Retina (tissue), 1 donor: ENCODE measurements at regions not wholly inside any gene's neighbourhood (a gene's known extent, or its start where the extent isn't known, plus 50 kb on each side); places are given as distances from the start of the nearest gene placed in this dataset.

Experiments used
- DNase-seq: peaks from one replicate; pipeline ENCODE4 v3.0.0-alpha.2; 2016

GRCh38 chr15:95095250-95095649 lies 863.9 kb downstream of the MCTP2 start:
- DNase-seq, result no peak

GRCh38 chr15:95096651-95097050 lies 865.3 kb downstream of the MCTP2 start:
- no peak for DNase-seq

DNA sequence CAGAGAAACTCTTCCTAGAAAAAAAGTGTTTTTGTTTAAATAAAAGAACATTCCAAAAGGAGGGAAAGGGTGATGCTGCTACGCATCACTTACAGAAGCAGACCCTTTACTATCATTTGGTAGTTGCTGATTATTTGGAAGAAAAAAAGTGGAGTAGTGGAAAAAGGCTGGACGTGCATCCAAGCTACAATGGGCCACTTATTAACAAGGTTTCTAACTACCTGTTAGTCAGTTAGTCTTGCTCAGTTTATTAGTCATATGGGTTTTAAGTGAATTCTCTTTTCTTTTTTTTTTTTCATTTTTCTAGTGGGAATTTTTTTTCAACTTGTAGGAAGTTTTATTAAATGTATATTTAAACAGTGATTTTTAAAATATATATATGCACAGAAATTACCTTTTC lies 866.0 kb downstream of the MCTP2 start:
- no peak for DNase-seq

DNA sequence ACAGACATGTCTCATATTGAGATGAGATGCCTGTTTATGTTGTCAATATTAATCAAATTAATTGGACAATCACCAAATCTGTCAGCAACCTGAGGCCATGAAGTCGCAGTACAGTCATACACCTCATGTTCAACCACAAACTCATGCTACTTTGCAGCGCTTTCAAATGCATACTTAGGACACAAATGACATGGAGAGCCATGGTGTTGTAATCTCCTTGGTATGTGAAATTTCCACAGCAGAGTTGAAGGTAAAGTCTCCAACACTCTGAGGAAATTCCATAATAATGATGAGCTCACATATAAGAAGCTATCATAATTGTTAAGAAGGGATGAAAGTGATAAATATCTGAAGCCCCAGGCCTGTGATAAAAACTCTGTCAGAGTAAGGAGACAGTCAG lies 873.9 kb downstream of the MCTP2 start:
- DNase-seq, result no peak

DNA sequence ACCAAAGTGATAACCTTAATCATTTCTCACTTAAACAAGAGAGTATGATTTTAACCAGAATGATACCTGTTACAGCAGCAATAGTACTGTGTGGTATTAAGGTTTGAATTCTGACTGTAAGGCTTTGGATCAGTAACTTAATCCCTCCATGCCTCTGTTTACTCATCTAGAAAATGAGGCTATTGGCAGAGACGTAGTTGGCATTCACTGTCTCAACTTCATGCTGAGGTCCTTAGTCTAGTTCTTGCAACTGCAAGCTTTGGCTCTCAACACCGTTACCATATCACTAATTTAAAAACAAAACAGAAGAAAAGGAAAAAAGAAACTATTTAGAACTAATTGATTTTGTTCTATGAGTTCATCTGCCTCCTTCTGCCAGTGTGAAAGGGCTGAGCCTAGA lies 875.4 kb downstream of the MCTP2 start:
- DNase-seq, result no peak

- DNase-seq, result no peak
These were observed 877.3 kb downstream of the MCTP2 start for GRCh38 chr15:95108673-95109072.

DNA sequence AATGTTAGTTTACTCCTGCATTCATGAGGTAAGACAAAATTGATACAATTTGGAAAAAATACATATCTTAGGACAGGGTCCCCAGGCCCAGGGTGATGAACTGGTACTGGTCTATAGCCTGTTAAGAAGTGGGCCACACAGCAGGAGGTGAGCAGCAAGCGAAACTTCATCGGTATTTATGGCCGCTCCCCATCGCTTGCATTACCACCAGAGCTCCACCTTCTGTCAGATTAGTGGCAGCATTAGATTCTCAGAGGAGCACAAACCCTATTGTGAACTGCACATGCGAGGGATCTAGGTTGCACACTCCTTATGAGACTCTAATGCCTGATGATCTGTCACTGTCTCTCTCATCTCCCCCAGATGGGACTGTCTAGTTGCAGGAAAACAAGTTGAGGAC lies 880.6 kb downstream of the MCTP2 start:
- DNase-seq, result no peak

GRCh38 chr15:95113041-95113440 lies 881.7 kb downstream of the MCTP2 start:
- no peak for DNase-seq

DNA sequence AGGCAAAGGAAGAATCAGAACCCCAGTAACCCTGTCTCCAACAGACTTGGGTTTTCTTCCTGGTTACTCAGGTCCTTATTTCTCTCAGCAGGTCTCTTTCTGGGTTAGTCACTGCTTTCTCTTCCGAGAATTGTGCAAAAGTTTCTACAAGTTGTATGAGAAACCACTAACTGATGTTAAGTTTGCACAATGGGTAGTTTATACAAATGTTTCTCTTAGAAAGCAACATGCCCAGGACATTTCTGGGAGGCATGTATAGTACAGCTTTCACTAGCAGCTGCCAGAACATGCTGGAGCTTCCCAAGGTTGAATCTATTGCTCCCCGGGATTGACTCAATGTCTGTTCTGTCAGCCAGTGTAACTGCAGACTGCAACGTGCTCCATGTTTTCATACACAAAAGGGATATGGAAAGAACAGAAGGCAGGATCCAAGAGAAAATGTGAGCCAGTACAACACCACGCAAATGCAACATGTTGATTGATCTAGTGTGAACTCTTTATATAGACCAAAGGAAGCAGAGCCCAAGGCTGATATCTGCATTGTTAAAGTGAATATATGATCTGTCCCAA lies 887.8 kb downstream of the MCTP2 start:
- DNase-seq, result no peak

DNA sequence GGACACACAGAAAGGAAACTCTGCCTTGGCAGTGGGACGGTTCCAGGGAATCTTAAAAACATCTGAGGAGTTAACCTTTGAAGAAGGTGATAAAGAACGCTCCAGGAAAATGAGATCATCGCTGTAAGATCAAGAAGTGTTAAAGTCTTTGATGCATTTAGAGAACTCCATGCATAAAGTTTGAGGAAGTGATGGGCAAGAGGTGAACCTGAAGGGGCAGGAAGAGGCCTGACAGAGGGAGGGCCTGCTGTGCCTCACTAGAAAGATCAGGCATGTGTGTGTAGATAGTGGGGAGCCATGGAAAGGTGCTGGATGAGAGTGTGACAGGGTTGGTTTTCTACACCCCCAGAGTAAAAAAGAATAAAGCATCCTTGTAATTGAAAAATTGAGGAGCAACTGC lies 889.2 kb downstream of the MCTP2 start:
- no peak for DNase-seq

DNA sequence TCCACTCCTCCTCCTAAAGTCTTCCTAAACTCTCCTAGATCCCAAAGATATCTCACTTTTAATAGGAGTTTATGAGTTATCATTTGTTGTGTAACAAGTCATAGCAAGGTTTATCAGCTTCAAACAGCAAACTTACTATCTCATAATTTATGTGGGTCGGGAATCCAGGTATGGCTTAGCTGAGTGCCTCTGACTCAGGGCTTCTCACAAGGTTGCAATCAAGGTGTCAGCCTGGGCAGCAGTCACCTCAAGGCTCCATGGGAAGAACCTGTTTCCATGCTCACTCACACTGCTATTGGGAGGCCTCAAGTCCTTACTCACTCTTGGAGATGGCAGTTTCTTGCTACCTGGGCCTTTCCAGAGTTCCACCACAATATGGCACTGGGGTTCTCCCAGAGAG lies 889.8 kb downstream of the MCTP2 start:
- no peak for DNase-seq

DNA sequence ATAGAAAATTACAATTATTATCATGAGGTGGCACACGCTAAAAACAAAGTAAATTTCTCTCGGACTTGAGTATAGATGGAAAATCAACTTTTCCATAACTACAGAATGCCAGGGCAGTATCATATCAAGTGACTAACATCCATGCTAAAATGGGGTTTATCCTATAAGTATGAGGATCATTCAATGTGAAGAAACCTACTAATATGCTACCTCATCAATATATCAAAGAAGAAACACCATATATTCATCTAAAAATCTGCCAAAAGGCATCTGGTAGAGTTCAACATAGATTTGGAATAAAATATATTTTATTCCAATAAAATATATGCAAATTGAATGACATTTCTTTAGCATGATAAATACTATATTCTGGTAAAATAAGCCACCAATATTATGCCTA lies 894.4 kb downstream of the MCTP2 start:
- DNase-seq, result no peak

GRCh38 chr15:95127356-95127755 lies 896.0 kb downstream of the MCTP2 start:
- no peak for DNase-seq

- DNase-seq, result no peak
These were observed 898.2 kb downstream of the MCTP2 start for GRCh38 chr15:95129574-95129973.

GRCh38 chr15:95131131-95131556 lies 899.8 kb downstream of the MCTP2 start:
- DNase-seq, result no peak

- DNase-seq, result no peak
These were observed 901.4 kb downstream of the MCTP2 start for GRCh38 chr15:95132774-95133173.

GRCh38 chr15:95134431-95135110 lies 903.2 kb downstream of the MCTP2 start:
- no peak for DNase-seq

DNA sequence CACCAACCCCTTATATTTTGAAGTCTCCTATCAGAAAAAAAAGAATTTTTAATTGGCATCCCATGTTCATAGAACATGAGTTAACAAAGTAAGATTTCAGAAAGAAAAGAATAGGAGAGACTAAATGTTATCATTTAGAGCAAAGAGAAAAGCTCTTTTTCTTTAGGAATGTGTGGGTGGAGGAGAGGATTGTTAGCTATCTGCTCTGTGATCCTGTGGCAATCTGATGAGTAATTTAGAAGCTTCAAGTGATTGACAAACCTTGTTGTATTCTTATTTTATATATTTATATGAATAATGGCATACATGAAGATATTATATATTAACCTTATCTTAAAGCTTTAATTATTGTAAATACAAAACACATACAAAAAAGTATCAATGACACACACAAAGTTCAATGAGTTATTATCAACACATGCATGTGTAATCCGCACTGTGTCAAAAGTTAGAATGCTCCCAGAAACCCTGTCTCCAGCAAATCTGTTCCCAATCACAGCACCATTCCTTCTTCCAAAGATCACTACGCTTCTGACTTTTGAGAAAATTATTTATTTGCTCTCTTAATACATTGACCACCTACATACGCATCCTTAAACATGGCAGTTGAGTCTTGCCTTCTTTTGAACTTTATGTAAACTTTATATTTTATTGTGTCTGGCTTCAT lies 907.4 kb downstream of the MCTP2 start:
- DNase-seq, result no peak

DNA sequence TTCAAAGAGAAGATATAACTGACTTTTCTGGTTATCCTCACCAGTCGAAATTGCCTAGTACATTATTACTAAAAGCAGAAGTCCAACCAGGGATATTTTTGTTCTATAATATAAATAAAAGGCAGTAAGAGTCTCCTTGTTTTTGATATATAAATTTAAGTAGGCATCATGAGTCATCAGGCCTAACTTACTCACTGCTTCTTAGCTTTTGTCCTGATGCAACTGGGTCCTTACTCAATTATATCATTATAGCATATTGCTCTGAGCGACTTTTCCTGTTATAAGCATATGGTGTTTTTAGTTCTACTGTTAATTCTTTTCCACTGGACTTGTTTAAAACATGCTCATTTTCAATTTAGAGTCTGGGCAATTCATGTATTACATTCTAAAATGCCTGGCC lies 910.1 kb downstream of the MCTP2 start:
- no peak for DNase-seq

GRCh38 chr15:95142531-95142930 lies 911.2 kb downstream of the MCTP2 start:
- no peak for DNase-seq

- DNase-seq, result no peak
These were observed 915.1 kb downstream of the MCTP2 start for GRCh38 chr15:95146481-95146880.

DNA sequence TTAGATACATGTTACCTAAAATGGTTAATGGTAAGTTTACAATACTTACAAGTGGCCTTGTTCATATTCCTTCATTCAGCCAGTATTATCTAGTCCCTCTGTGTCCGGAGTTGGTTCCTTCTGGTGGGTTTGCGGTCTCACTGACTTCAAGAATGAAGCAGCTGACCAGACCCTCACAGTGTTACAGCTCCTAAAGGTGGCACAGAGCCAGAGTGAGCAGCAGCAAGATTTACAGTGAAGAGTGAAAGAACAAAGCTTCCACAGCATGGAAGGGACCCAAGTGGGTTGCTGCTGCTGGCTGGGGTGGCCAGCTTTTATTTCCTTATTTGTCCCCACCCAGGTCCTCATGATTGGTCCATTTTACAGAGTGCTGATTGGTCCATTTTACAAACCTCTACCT lies 916.8 kb downstream of the MCTP2 start:
- no peak for DNase-seq

GRCh38 chr15:95149036-95149435 lies 917.7 kb downstream of the MCTP2 start:
- no peak for DNase-seq

GRCh38 chr15:95149771-95150170 lies 918.4 kb downstream of the MCTP2 start:
- DNase-seq, result no peak

- DNase-seq, result no peak
These were observed 919.1 kb downstream of the MCTP2 start for GRCh38 chr15:95150466-95150865.
